Karpas-422 (cell line): ENCODE measurements at regions not wholly inside any gene's neighbourhood (a gene's known extent, or its start where the extent isn't known, plus 50 kb on each side); places are given as distances from the start of the nearest gene placed in this dataset.
"Not testable (repeated sequence)": the region's sequence is repeated elsewhere in the genome, so short reads cannot be mapped to it uniquely, and the experiment has no call there.

Source experiments
- DNase-seq: peaks from one replicate; pipeline ENCODE4 v3.0.0-alpha.2; 2015
- H2AFZ ChIP-seq: fragments of 200-600 bp; sonication (generic); 2 replicates; pipeline ENCODE4 v1.6.1; 2014; ENCODE audit warnings: antibody characterized with exemption, low read length, mixed read lengths
- H3K27ac ChIP-seq: fragments of 200-600 bp; sonication (generic); 2 replicates; pipeline ENCODE4 v1.5.1; 2014; ENCODE audit warnings: mild to moderate bottlenecking, low read length, moderate library complexity
- H3K27me3 ChIP-seq: fragments of 200-600 bp; sonication (generic); 2 replicates; pipeline ENCODE4 v1.6.1; 2014; ENCODE audit warnings: low read length, mixed read lengths
- H3K36me3 ChIP-seq: fragments of 200-600 bp; sonication (generic); 2 replicates; pipeline ENCODE4 v1.6.1; 2014; ENCODE audit warnings: low read length, mixed read lengths; ENCODE audit not compliant: insufficient read depth
- H3K4me1 ChIP-seq: fragments of 200-600 bp; sonication (generic); 2 replicates; pipeline ENCODE4 v1.6.1; 2014; ENCODE audit warnings: mild to moderate bottlenecking, low read length, mixed read lengths
- H3K4me2 ChIP-seq: fragments of 200-600 bp; sonication (generic); 2 replicates; pipeline ENCODE4 v1.6.1; 2014; ENCODE audit warnings: low read length, low read depth, mild to moderate bottlenecking; ENCODE audit not compliant: poor library complexity, severe bottlenecking
- H3K4me3 ChIP-seq: fragments of 200-600 bp; sonication (generic); 2 replicates; pipeline ENCODE4 v1.5.1; 2014; ENCODE audit warnings: mild to moderate bottlenecking, antibody characterized with exemption, low read length, mixed read lengths
- H3K79me2 ChIP-seq: fragments of 200-600 bp; sonication (generic); 2 replicates; pipeline ENCODE4 v1.6.1; 2014; ENCODE audit warnings: mild to moderate bottlenecking, low read length, mixed read lengths
- H3K9ac ChIP-seq: fragments of 200-600 bp; sonication (generic); 2 replicates; pipeline ENCODE4 v1.6.0; 2014; ENCODE audit warnings: low read length
- H3K9me2 ChIP-seq: fragments of 200-600 bp; sonication (generic), shearing (Covaris generic); replicated peaks from 2 replicates; pipeline ENCODE4 v1.6.0; 2014; ENCODE audit warnings: mild to moderate bottlenecking, low read length, moderate library complexity; ENCODE audit not compliant: insufficient read depth
- H3K9me3 ChIP-seq: fragments of 300-700, 200-600 bp; sonication (generic); 2 replicates; pipeline ENCODE4 v1.6.1; 2014; ENCODE audit warnings: low read length, mixed read lengths
- H4K20me1 ChIP-seq: fragments of 200-600 bp; sonication (generic); 2 replicates; pipeline ENCODE4 v1.6.1; 2014; ENCODE audit warnings: mild to moderate bottlenecking, antibody characterized with exemption, low read length, low read depth; ENCODE audit not compliant: insufficient read depth

- H3K27me3 ChIP-seq, result 0 out of 2 replicates have a peak, but pooled peaks cover 2% of the 10 kb centered on the region
- H3K9me3 ChIP-seq, result no peaks in the 10 kb centered on the region
- H3K4me3 ChIP-seq, result no peak overlapping the region
- H3K4me1 ChIP-seq, result no peaks in the 10 kb centered on the region
- H3K9me2 ChIP-seq, result no peaks in the 10 kb centered on the region
- no peak overlapping the region for H3K27ac ChIP-seq
- H3K9ac ChIP-seq, result no peak overlapping the region
- H3K36me3 ChIP-seq, result no peaks in the 10 kb centered on the region
- H4K20me1 ChIP-seq, result no peaks in the 10 kb centered on the region
- no peaks in the 10 kb centered on the region for H3K79me2 ChIP-seq
- no peak overlapping the region for H2AFZ ChIP-seq
- no peak for DNase-seq
- H3K4me2 ChIP-seq, result no peak overlapping the region
Measured at GRCh38 chr5:40428815-40429214, 250.9 kb upstream of the PTGER4 start.

DNA sequence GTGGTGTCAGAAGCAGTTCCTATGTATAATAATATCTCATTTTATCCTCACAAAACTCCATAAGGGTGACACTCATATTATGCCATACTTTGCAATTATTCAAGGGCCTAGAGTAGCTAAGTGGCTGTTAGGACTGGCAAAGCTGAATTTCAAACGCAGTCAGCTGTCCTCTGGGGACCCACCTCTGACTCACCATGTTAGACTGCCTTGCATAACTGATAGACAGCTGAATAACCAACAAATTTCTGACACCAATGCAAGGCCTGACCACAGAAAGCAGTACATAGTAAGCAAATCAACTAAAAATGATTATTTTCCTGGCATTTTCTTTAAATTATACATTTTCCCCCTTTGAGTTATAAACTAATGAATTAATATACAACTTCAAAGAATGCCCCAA, 251.6 kb upstream of the PTGER4 start:
- Histone ChIP-seq H2AFZ (no peak overlapping the region), H3K36me3 (no peaks in the 10 kb centered on the region), H3K9ac (no peak overlapping the region), H3K4me3 (no peak overlapping the region), H3K27ac (no peak overlapping the region), H3K9me3 (no peaks in the 10 kb centered on the region), H3K9me2 (no peaks in the 10 kb centered on the region), H4K20me1 (no peaks in the 10 kb centered on the region), H3K4me2 (no peak overlapping the region), H3K79me2 (no peaks in the 10 kb centered on the region), H3K27me3 (0 out of 2 replicates have a peak, but pooled peaks cover 2% of the 10 kb centered on the region), H3K4me1 (no peaks in the 10 kb centered on the region)
- no peak for DNase-seq

DNA sequence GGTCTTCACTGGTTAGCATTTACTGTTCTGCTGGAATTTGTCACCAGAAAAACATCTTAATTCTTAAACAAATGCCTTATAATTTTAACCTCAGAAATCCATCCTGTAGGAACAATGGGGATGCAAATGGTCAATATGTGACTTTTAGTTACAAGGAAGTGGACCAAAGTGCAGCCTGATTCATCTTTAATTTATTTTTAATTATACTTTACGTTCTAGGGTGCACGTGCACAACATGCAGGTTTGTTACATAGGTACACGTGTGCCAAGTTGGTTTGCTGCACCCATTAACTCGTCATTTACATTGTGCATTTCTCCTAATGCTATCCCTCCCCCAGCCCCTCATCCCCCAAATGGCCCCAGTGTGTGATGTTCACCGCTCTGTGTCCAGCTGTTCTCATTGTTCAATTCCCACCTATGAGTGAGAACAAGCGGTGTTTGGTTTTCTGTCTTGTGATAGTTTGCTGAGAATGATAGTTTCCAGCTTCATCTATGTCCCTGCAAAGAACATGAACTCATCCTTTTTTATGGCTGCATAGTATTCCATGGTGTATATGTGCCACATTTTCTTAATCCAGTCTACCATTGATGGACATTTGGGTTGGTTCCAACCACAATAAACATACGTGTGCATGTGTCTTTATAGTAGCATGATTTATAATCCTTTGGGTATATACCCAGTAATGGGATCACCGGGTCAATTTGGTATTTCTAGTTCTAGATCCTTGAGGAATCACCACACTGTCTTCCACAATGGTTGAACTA, 262.5 kb upstream of the PTGER4 start:
- not testable (repeated sequence) for H3K4me1 ChIP-seq, H3K9ac ChIP-seq, H3K79me2 ChIP-seq, H3K4me3 ChIP-seq, H4K20me1 ChIP-seq, H3K9me2 ChIP-seq, H2AFZ ChIP-seq, DNase-seq, H3K36me3 ChIP-seq, H3K9me3 ChIP-seq, H3K27me3 ChIP-seq, H3K4me2 ChIP-seq, H3K27ac ChIP-seq

- no peak overlapping the region for H3K9ac ChIP-seq
- no peaks in the 10 kb centered on the region for H3K27me3 ChIP-seq
- no peak overlapping the region for H3K4me2 ChIP-seq
- no peaks in the 10 kb centered on the region for H3K4me1 ChIP-seq
- H4K20me1 ChIP-seq, result no peaks in the 10 kb centered on the region
- H3K79me2 ChIP-seq, result no peaks in the 10 kb centered on the region
- no peaks in the 10 kb centered on the region for H3K36me3 ChIP-seq
- no peaks in the 10 kb centered on the region; the same call in 1 of the 2 replicates for H3K9me2 ChIP-seq
- no peaks in the 10 kb centered on the region for H3K9me3 ChIP-seq
- no peak overlapping the region for H3K27ac ChIP-seq
- H2AFZ ChIP-seq, result no peak overlapping the region
- no peak overlapping the region for H3K4me3 ChIP-seq
- DNase-seq, result no peak
Measured at GRCh38 chr5:40416588-40416987, 263.1 kb upstream of the PTGER4 start.

GRCh38 chr5:40416098-40416497, 263.6 kb upstream of the PTGER4 start:
- no peak overlapping the region for H3K9ac ChIP-seq
- no peaks in the 10 kb centered on the region for H3K9me3 ChIP-seq
- no peaks in the 10 kb centered on the region for H3K4me1 ChIP-seq
- no peaks in the 10 kb centered on the region for H3K27me3 ChIP-seq
- H3K27ac ChIP-seq, result no peak overlapping the region
- H3K36me3 ChIP-seq, result no peaks in the 10 kb centered on the region
- no peak for DNase-seq
- no peak overlapping the region for H3K4me2 ChIP-seq
- H2AFZ ChIP-seq, result no peak overlapping the region
- H3K79me2 ChIP-seq, result no peaks in the 10 kb centered on the region
- no peaks in the 10 kb centered on the region; the same call in 1 of the 2 replicates for H3K9me2 ChIP-seq
- H4K20me1 ChIP-seq, result no peaks in the 10 kb centered on the region
- H3K4me3 ChIP-seq, result no peak overlapping the region

- Histone ChIP-seq H3K36me3 (no peaks in the 10 kb centered on the region), H3K27ac (no peak overlapping the region), H2AFZ (no peak overlapping the region), H3K4me2 (no peak overlapping the region), H3K9me2 (no peaks in the 10 kb centered on the region; the same call in 1 of the 2 replicates), H3K9me3 (no peaks in the 10 kb centered on the region), H3K27me3 (no peaks in the 10 kb centered on the region), H3K9ac (no peak overlapping the region), H4K20me1 (no peaks in the 10 kb centered on the region), H3K4me3 (no peak overlapping the region), H3K4me1 (no peaks in the 10 kb centered on the region), H3K79me2 (no peaks in the 10 kb centered on the region)
- DNase-seq, result no peak
Measured at GRCh38 chr5:40414922-40415321, 264.8 kb upstream of the PTGER4 start.

DNA sequence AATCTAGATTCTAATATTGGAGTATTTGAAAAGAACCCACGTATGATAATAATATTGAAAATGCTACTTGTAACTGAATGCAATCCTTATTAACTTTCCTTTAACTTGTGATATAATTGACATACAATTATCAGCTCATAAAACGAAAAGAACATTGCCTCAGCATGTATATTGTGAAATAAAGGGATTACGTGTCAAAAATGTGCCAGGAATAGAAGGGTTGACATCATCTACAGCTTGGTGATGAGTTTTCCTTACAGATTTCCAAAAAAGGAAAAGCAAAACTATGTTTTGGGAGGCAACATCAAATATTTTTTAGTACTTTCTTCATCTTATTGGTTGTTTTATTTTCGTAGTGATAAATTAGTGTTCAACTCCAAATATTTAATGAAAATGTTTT, 266.0 kb upstream of the PTGER4 start:
- Histone ChIP-seq H3K79me2 (no peaks in the 10 kb centered on the region), H3K36me3 (no peaks in the 10 kb centered on the region), H3K4me3 (no peak overlapping the region), H4K20me1 (no peaks in the 10 kb centered on the region), H3K4me2 (no peak overlapping the region), H3K9ac (no peak overlapping the region), H3K9me2 (no peaks in the 10 kb centered on the region; the same call in 1 of the 2 replicates), H3K9me3 (no peaks in the 10 kb centered on the region), H3K27me3 (no peaks in the 10 kb centered on the region), H3K27ac (no peak overlapping the region), H2AFZ (no peak overlapping the region), H3K4me1 (no peaks in the 10 kb centered on the region)
- no peak for DNase-seq

DNA sequence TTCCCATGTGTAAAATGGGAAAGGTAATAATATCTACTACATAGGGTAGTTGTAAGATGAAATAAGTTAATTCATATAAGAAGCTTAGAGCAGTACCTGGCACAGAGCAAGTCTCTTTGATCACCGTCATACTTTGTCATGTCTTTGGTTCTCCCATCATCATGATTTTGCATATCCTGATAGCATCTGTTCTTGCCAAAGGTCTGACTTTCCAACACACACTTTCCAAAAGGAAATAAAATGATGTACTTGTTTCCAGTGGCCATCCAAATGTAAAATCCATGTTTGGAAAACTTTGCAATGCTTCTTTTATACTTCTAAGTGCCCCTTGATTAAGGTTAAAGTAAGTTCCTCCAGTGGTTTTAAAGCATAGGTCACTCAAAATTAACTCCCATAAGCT, 266.9 kb upstream of the PTGER4 start:
- Histone ChIP-seq H3K9me3 (no peaks in the 10 kb centered on the region), H3K27ac (no peak overlapping the region), H3K9me2 (no peaks in the 10 kb centered on the region; the same call in 1 of the 2 replicates), H3K36me3 (no peaks in the 10 kb centered on the region), H3K4me1 (no peaks in the 10 kb centered on the region), H3K27me3 (no peaks in the 10 kb centered on the region), H2AFZ (no peak overlapping the region), H4K20me1 (no peaks in the 10 kb centered on the region), H3K9ac (no peak overlapping the region), H3K4me3 (no peak overlapping the region), H3K4me2 (no peak overlapping the region), H3K79me2 (no peaks in the 10 kb centered on the region)
- DNase-seq, result no peak
